ENCODE measurements at regions not wholly inside any gene's neighbourhood (a gene's known extent, or its start where the extent isn't known, plus 50 kb on each side); places are given as distances from the start of the nearest gene placed in this dataset.

DNA sequence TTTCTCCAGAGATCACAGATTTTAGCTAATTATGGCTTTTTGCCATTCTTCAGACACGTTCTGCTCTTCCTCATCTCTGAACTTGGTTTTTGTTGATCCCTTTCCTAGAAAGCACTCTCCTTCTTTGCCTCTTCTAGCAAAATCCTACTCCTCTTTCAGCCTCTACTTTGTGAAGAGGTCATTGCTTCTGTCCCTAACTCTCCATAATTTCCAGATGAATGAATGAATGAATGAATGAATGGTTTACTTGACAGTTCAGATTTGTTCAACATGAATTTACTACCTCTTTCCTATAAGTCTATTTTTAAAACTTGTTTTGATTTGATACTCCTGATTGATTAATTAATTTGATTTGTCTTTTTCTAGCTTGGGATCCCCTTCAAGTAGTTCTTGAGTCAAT is 94.0 kb upstream of the IFNGR1 start:
- TF ChIP-seq POLR2A (IDR thresholded peaks at IDR 0.05; ENCODE audit: low read depth, low read length) (no peak), CHD2 (IDR thresholded peaks at IDR 0.05; ENCODE audit: borderline replicate concordance, low read depth, low read length) (no peak), ZNF217 (IDR thresholded peaks at IDR 0.05) (no peak), BCL3 (IDR thresholded peaks at IDR 0.05; ENCODE audit: borderline replicate concordance, insufficient read depth, low read depth, low read length, poor library complexity, severe bottlenecking) (no peak), RELA (IDR thresholded peaks at IDR 0.05; ENCODE audit: borderline replicate concordance, partially characterized antibody) (no peak), EP300 (IDR thresholded peaks at IDR 0.05; ENCODE audit: borderline replicate concordance in 1 of 2, control insufficient read depth in 1 of 2, low read depth in 2 of 2, low read length in 2 of 2) (no peak), SRF (IDR thresholded peaks at IDR 0.05; ENCODE audit: low read depth in 2 of 2, low read length in 2 of 2) (no peak), SP1 (IDR thresholded peaks at IDR 0.05; ENCODE audit: low read depth, low read length) (no peak), SIN3A (IDR thresholded peaks at IDR 0.05; ENCODE audit: low read depth, low read length) (no peak), FOS (IDR thresholded peaks at IDR 0.05; ENCODE audit: borderline replicate concordance, extremely low read depth, insufficient read length) (no peak)
- TF ChIP-seq, protein P1, sequence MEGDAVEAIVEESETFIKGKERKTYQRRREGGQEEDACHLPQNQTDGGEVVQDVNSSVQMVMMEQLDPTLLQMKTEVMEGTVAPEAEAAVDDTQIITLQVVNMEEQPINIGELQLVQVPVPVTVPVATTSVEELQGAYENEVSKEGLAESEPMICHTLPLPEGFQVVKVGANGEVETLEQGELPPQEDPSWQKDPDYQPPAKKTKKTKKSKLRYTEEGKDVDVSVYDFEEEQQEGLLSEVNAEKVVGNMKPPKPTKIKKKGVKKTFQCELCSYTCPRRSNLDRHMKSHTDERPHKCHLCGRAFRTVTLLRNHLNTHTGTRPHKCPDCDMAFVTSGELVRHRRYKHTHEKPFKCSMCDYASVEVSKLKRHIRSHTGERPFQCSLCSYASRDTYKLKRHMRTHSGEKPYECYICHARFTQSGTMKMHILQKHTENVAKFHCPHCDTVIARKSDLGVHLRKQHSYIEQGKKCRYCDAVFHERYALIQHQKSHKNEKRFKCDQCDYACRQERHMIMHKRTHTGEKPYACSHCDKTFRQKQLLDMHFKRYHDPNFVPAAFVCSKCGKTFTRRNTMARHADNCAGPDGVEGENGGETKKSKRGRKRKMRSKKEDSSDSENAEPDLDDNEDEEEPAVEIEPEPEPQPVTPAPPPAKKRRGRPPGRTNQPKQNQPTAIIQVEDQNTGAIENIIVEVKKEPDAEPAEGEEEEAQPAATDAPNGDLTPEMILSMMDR (IDR thresholded peaks at IDR 0.05 in 2 of 3, conservative IDR thresholded peaks at IDR 0.05 in 1 of 3; ENCODE audit: control insufficient read depth in 2 of 3, extremely low read depth in 1 of 3, insufficient read depth in 1 of 3, low read depth in 3 of 3, low read length in 3 of 3), result no peak
- TF ChIP-seq, protein P2, sequence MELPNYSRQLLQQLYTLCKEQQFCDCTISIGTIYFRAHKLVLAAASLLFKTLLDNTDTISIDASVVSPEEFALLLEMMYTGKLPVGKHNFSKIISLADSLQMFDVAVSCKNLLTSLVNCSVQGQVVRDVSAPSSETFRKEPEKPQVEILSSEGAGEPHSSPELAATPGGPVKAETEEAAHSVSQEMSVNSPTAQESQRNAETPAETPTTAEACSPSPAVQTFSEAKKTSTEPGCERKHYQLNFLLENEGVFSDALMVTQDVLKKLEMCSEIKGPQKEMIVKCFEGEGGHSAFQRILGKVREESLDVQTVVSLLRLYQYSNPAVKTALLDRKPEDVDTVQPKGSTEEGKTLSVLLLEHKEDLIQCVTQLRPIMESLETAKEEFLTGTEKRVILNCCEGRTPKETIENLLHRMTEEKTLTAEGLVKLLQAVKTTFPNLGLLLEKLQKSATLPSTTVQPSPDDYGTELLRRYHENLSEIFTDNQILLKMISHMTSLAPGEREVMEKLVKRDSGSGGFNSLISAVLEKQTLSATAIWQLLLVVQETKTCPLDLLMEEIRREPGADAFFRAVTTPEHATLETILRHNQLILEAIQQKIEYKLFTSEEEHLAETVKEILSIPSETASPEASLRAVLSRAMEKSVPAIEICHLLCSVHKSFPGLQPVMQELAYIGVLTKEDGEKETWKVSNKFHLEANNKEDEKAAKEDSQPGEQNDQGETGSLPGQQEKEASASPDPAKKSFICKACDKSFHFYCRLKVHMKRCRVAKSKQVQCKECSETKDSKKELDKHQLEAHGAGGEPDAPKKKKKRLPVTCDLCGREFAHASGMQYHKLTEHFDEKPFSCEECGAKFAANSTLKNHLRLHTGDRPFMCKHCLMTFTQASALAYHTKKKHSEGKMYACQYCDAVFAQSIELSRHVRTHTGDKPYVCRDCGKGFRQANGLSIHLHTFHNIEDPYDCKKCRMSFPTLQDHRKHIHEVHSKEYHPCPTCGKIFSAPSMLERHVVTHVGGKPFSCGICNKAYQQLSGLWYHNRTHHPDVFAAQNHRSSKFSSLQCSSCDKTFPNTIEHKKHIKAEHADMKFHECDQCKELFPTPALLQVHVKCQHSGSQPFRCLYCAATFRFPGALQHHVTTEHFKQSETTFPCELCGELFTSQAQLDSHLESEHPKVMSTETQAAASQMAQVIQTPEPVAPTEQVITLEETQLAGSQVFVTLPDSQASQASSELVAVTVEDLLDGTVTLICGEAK (IDR thresholded peaks at IDR 0.05; ENCODE audit: borderline replicate concordance), result no peak
- TF ChIP-seq, protein P3, sequence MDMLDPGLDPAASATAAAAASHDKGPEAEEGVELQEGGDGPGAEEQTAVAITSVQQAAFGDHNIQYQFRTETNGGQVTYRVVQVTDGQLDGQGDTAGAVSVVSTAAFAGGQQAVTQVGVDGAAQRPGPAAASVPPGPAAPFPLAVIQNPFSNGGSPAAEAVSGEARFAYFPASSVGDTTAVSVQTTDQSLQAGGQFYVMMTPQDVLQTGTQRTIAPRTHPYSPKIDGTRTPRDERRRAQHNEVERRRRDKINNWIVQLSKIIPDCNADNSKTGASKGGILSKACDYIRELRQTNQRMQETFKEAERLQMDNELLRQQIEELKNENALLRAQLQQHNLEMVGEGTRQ (IDR thresholded peaks at IDR 0.05; ENCODE audit: borderline replicate concordance, low read depth, low read length), result no peak

Measured in GM12878 (cell line).